Dermis blood vessel endothelial cell (primary cell): ENCODE measurements at regions not wholly inside any gene's neighbourhood (a gene's known extent, or its start where the extent isn't known, plus 50 kb on each side); places are given as distances from the start of the nearest gene placed in this dataset.
A peak's percentile ranks its signal among the peaks of the same experiment; 100 is the strongest.

Source experiments
- DNase-seq: peaks from one replicate; pipeline ENCODE4 v3.0.0; 2010

GRCh38 chr3:69439643-69440270 is 53.9 kb upstream of the FRMD4B start:
- DNase-seq = peak; percentile 60

DNA sequence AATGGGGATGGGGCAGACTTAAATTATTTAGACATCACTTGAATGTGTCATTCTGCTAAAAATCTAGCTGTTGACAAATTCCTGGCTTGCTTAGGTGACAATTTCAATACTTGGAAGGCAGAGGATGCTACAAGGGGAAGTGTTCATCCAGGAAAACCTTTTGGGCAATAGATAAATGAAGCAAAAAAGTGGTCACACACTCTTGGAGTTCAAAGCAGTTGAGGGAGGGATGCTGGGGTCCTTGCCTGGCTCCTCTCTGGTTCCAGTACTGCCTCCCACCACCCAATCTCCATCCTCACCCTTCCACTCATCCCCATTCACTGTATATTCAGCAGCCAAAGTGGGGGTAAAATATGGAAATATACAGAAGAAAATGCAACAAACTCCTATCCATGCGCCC is 52.6 kb upstream of the FRMD4B start:
- DNase-seq = no peak

GRCh38 chr3:69435274-69436265 is 49.7 kb upstream of the FRMD4B start:
- no peak for DNase-seq
